ENCODE measurements at regions not wholly inside any gene's neighbourhood (a gene's known extent, or its start where the extent isn't known, plus 50 kb on each side); places are given as distances from the start of the nearest gene placed in this dataset.

GRCh38 chr4:156085100-156085499, 131.4 kb upstream of the CTSO start:
- no peak for DNase-seq
- no peak for TF ChIP-seq POLR2A (IDR thresholded peaks at IDR 0.05)
- TF ChIP-seq, protein P1, sequence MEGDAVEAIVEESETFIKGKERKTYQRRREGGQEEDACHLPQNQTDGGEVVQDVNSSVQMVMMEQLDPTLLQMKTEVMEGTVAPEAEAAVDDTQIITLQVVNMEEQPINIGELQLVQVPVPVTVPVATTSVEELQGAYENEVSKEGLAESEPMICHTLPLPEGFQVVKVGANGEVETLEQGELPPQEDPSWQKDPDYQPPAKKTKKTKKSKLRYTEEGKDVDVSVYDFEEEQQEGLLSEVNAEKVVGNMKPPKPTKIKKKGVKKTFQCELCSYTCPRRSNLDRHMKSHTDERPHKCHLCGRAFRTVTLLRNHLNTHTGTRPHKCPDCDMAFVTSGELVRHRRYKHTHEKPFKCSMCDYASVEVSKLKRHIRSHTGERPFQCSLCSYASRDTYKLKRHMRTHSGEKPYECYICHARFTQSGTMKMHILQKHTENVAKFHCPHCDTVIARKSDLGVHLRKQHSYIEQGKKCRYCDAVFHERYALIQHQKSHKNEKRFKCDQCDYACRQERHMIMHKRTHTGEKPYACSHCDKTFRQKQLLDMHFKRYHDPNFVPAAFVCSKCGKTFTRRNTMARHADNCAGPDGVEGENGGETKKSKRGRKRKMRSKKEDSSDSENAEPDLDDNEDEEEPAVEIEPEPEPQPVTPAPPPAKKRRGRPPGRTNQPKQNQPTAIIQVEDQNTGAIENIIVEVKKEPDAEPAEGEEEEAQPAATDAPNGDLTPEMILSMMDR (IDR thresholded peaks at IDR 0.05 in 8 of 11, conservative IDR thresholded peaks at IDR 0.05 in 3 of 11) = no peak
- TF ChIP-seq POLR2AphosphoS5 (IDR thresholded peaks at IDR 0.05) = no peak
- Histone ChIP-seq H3K4me1 (no peaks in the 10 kb centered on the region), H3K36me3 (no peaks in the 10 kb centered on the region), H3K27me3 (replicated peaks in 1 of 7) (no peaks in the 10 kb centered on the region), H3K27ac (no peak overlapping the region), H3K9me3 (peaks cover 0 to 8% (median 0%) of the 10 kb centered on the region in 8 donors), H3K4me3 (no peak overlapping the region)
- intact Hi-C loops (cut with DNase I; ENCODE audit: low total_unique reads) = no loop called here

GRCh38 chr4:156084373-156084772, 130.7 kb upstream of the CTSO start:
- Histone ChIP-seq H3K27ac (no peak overlapping the region), H3K27me3 (replicated peaks in 1 of 7) (no peaks in the 10 kb centered on the region), H3K9me3 (peaks cover 0 to 8% (median 0%) of the 10 kb centered on the region in 8 donors), H3K36me3 (no peaks in the 10 kb centered on the region), H3K4me1 (no peaks in the 10 kb centered on the region), H3K4me3 (no peak overlapping the region)
- intact Hi-C loops (cut with DNase I; ENCODE audit: low total_unique reads) = no loop called here
- WGBS, 5 donors = 71 to 90% (median 77%) methylated on average over 1 of the region's 1 CpG
- DNase-seq = no peak
- TF ChIP-seq POLR2AphosphoS5 (IDR thresholded peaks at IDR 0.05) (no peak), POLR2A (IDR thresholded peaks at IDR 0.05) (no peak)
- TF ChIP-seq, protein P1 (IDR thresholded peaks at IDR 0.05 in 8 of 11, conservative IDR thresholded peaks at IDR 0.05 in 3 of 11) = no peak

DNA sequence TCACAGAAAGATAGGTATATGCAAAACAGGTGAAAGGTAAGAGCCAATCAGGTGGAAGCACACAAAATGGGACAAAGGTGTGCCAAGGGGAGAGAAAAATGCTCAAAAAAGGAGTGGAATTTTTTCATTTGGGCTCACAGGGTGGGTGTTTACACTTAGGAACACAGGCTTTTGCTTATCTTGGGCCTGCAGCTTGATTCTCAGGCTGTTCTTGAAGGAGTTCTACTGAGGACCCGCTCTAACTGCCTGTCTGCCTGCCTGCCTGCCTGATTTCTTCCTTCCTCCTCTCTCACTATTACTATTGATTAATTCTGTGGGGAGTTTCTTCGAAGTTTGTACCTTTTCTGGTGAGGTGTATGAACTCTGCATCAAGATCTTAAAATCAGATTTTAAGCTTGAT, 120.3 kb upstream of the CTSO start:
- 61 to 80% (median 63%) methylated on average over 2 of the region's 2 CpGs for WGBS, 5 donors
- H3K4me1 ChIP-seq = no peaks in the 10 kb centered on the region
- H3K27ac ChIP-seq = no peak overlapping the region
- H3K27me3 ChIP-seq (replicated peaks in 1 of 7) = no peaks in the 10 kb centered on the region
- intact Hi-C loops (cut with DNase I; ENCODE audit: low total_unique reads) = no loop called here
- DNase-seq = no peak
- H3K36me3 ChIP-seq = no peaks in the 10 kb centered on the region
- peaks cover 0 to 29% (median 18%) of the 10 kb centered on the region in 8 donors for H3K9me3 ChIP-seq
- TF ChIP-seq, protein P1 (IDR thresholded peaks at IDR 0.05 in 8 of 11, conservative IDR thresholded peaks at IDR 0.05 in 3 of 11) = no peak
- TF ChIP-seq POLR2AphosphoS5 (IDR thresholded peaks at IDR 0.05) = no peak
- no peak for TF ChIP-seq POLR2A (IDR thresholded peaks at IDR 0.05)
- no peak overlapping the region for H3K4me3 ChIP-seq

DNA sequence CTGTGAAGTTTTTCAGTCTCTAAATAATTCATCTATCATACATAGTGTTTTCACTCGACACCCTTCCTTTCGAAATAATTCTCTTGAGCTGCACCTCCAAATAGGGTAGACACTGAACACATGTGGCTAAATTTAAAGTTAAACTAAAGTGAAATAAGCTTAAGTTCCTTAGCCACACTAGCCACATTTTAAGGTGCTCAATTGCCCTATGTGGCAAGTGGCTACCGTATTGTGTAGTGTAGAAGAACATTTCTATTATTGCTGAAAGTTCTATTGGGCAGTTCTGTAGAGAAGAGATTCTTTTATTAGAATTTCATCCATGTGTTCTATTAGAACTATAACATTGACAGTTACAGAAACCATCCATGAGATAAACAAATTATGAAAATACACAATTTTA, 107.0 kb upstream of the CTSO start:
- no peak for DNase-seq
- H3K4me3 ChIP-seq = no peak overlapping the region
- no peak overlapping the region for H3K27ac ChIP-seq
- H3K4me1 ChIP-seq = no peaks in the 10 kb centered on the region
- TF ChIP-seq, protein P1 (IDR thresholded peaks at IDR 0.05 in 8 of 11, conservative IDR thresholded peaks at IDR 0.05 in 3 of 11) = no peak
- TF ChIP-seq POLR2A (IDR thresholded peaks at IDR 0.05) = no peak
- no peak for TF ChIP-seq POLR2AphosphoS5 (IDR thresholded peaks at IDR 0.05)
- H3K36me3 ChIP-seq = no peaks in the 10 kb centered on the region
- no peaks in the 10 kb centered on the region for H3K9me3 ChIP-seq
- WGBS, 5 donors = 75 to 89% (median 84%) methylated on average over 3 of the region's 3 CpGs
- no peaks in the 10 kb centered on the region for H3K27me3 ChIP-seq (replicated peaks in 1 of 7)
- intact Hi-C loops (cut with DNase I; ENCODE audit: low total_unique reads) = no loop called here

Data from spleen (tissue), 11 donors.